K562 (cell line): ENCODE measurements at regions not wholly inside any gene's neighbourhood (a gene's known extent, or its start where the extent isn't known, plus 50 kb on each side); places are given as distances from the start of the nearest gene placed in this dataset.

Experiments used
- ATAC-seq: fragments of 200-7000 bp; cut with Tn5 transposase; 3 replicates; pipeline ENCODE4 v1.9.1; 2020; ENCODE audit warnings: moderate library complexity
- BruUV-seq: library from RNA; stranded (reverse); fragments of 400-500 nt; replicated peaks from 2 replicates; lab custom pipeline; 2021; lab: Mats Ljungman, UMichigan
- CTCF ChIA-PET: fragments of 300-600 bp; formaldehyde crosslinking; extraction: SDS; loops from one replicate; lab custom pipeline; 2021; ENCODE audit warnings: low intra/inter-chr PET ratio; lab: Yijun Ruan, JAX
- POLR2A ChIA-PET: fragments of 300-600, 350-650 bp; sonication (Branson Sonifier 250); formaldehyde crosslinking; extraction: SDS; loops from one replicate; lab custom pipeline; 2021; ENCODE audit warnings: antibody characterized with exemption, inconsistent platforms; lab: Yijun Ruan, JAX
- DNase-seq, 4 experiments: peaks; one replicate each; pipeline versions ENCODE4 v3.0.0 to v3.0.0-alpha.2; 2011 to 2018; ENCODE audit warnings: low spot score in 3 of 4, mixed read lengths in 3 of 4; ENCODE audit errors: extremely low read depth in 1 of 4
- FAIRE-seq: peaks from 2 replicates; lab custom pipeline; 2011; peaks lifted over from hg19 to GRCh38; lab: Jason Lieb, UNC
- H2AFZ ChIP-seq: 2 replicates; pipeline ENCODE4 v1.6.0; 2011; ENCODE audit warnings: low read depth, low read length, control low read depth, inconsistent platforms
- H3K27ac ChIP-seq: fragments of 200-600 bp; 3 replicates; pipeline ENCODE4 v1.8.0; 2011; ENCODE audit warnings: low read depth, mild to moderate bottlenecking, control low read depth, inconsistent platforms, low read length, moderate library complexity, mixed read lengths; ENCODE audit errors: extremely low read depth
- H3K27me3 ChIP-seq, 2 experiments: fragments of 300-600 bp in 1 of 2; 2 replicates in 1 of 2; 3 replicates in 1 of 2; pipeline versions ENCODE4 v1.6.0 to v1.8.0; 2011; ENCODE audit warnings: inconsistent platforms in 2 of 2, low read length in 2 of 2, mild to moderate bottlenecking in 1 of 2, mixed read lengths in 1 of 2, moderate library complexity in 1 of 2; ENCODE audit not compliant: control insufficient read depth in 2 of 2, insufficient read depth in 2 of 2
- H3K36me3 ChIP-seq: fragments of 300-600 bp; 3 replicates; pipeline ENCODE4 v1.8.0; 2011; ENCODE audit warnings: mild to moderate bottlenecking, low read length, inconsistent platforms; ENCODE audit not compliant: control insufficient read depth, insufficient read depth
- H3K4me1 ChIP-seq, 2 experiments: fragments of 200-600 bp in 1 of 2; replicated peaks in 1 of 2; 2 replicates in 1 of 2; 3 replicates in 1 of 2; pipeline versions ENCODE4 v1.5.1 to v1.8.0; 2011; ENCODE audit warnings: inconsistent platforms in 2 of 2, low read length in 2 of 2, mild to moderate bottlenecking in 1 of 2, mixed read lengths in 1 of 2, moderate library complexity in 1 of 2; ENCODE audit not compliant: control insufficient read depth in 2 of 2, insufficient read depth in 2 of 2
- H3K4me2 ChIP-seq: 2 replicates; pipeline ENCODE4 v1.6.1; 2011; ENCODE audit warnings: low read length, control low read depth, inconsistent platforms, mixed read lengths; ENCODE audit not compliant: insufficient read depth
- H3K4me3 ChIP-seq: fragments of 200-600 bp; sonication (generic), shearing (Covaris generic); 2 replicates; pipeline ENCODE4 v1.5.1; 2016; ENCODE audit warnings: control low read depth, inconsistent platforms
- H3K79me2 ChIP-seq: fragments of 200-600 bp; 3 replicates; pipeline ENCODE4 v1.8.0; 2011; ENCODE audit warnings: low read length, inconsistent platforms; ENCODE audit not compliant: control insufficient read depth, insufficient read depth
- H3K9ac ChIP-seq, 2 experiments: 2 replicates each; pipeline versions ENCODE4 v1.6.0 to v1.6.1; 2011; ENCODE audit warnings: low read depth in 2 of 2, low read length in 2 of 2, control low read depth in 1 of 2, inconsistent platforms in 1 of 2, mild to moderate bottlenecking in 1 of 2, mixed read lengths in 1 of 2; ENCODE audit not compliant: insufficient read depth in 1 of 2
- H3K9me1 ChIP-seq: one replicate; pipeline ENCODE4 v1.6.0; 2011; ENCODE audit warnings: inconsistent platforms, mild to moderate bottlenecking, low read length, moderate library complexity; ENCODE audit not compliant: control insufficient read depth, insufficient read depth
- H3K9me3 ChIP-seq: replicated peaks from 2 replicates; pipeline ENCODE4 v1.5.1; 2011; ENCODE audit warnings: low read depth, low read length, inconsistent platforms; ENCODE audit not compliant: control insufficient read depth, insufficient read depth
- H4K20me1 ChIP-seq: replicated peaks from 2 replicates; pipeline ENCODE4 v1.6.1; 2011; ENCODE audit warnings: low read length, inconsistent platforms, mixed read lengths; ENCODE audit not compliant: control insufficient read depth, insufficient read depth
- ARID1B ChIP-seq: fragments of 450-650 bp; IDR thresholded peaks from 2 replicates; pipeline ENCODE4 v1.6.1; 2016; ENCODE audit warnings: antibody characterized with exemption, mild to moderate bottlenecking, inconsistent platforms
- CBX1 ChIP-seq: sonication (generic); IDR thresholded peaks from 2 replicates; pipeline ENCODE4 v1.6.1; 2016; ENCODE audit warnings: antibody characterized with exemption, low read depth, mild to moderate bottlenecking
- FOXJ2 ChIP-seq: fragments of 200-800 bp; sonication (Bioruptor generic); IDR thresholded peaks from 2 replicates; pipeline ENCODE4 v1.6.1; 2016; ENCODE audit warnings: missing genetic modification characterization, missing compliant biosample characterization
- IRF2 ChIP-seq: sonication (generic); formaldehyde crosslinking; IDR thresholded peaks from 2 replicates; pipeline ENCODE4 v1.8.1; 2022; ENCODE audit warnings: mild to moderate bottlenecking, missing genetic modification reagents
- KLF16 ChIP-seq: IDR thresholded peaks from 2 replicates; pipeline ENCODE4 v1.6.1; 2016; ENCODE audit warnings: antibody characterized with exemption
- MYNN ChIP-seq, 2 experiments: sonication (generic); formaldehyde crosslinking in 1 of 2; IDR thresholded peaks; 2 replicates each; pipeline versions ENCODE4 v1.5.0 to v1.6.1; 2016 to 2020; ENCODE audit warnings: antibody characterized with exemption in 1 of 2, missing genetic modification reagents in 1 of 2
- THRAP3 ChIP-seq: fragments of 450-650 bp; IDR thresholded peaks from 2 replicates; pipeline ENCODE4 v1.6.1; 2016; ENCODE audit warnings: mild to moderate bottlenecking, inconsistent platforms, borderline replicate concordance
- ZFPM2 ChIP-seq: fragments of 250-450 bp; sonication (Bioruptor Pico); IDR thresholded peaks from 2 replicates; pipeline ENCODE4 v1.5.1; 2022; ENCODE audit warnings: mild to moderate bottlenecking
- WGBS: fragments of 100-300 bp; shearing (Covaris generic); methylation state at CpG from one replicate; pipeline ENCODE4 v1.1.6; 2016; ENCODE audit warnings: low coverage, mixed read lengths; ENCODE audit not compliant: insufficient coverage; ENCODE audit errors: missing lambda C conversion rate; 5-methylcytosine and 5-hydroxymethylcytosine counted together
- in situ Hi-C: fragments of 300-500 bp; cut with MboI; formaldehyde crosslinking; loops from 4 replicates; pipeline ENCODE4 v1.15.0; 2018; ENCODE audit warnings: inconsistent platforms, mixed read lengths
- intact Hi-C: fragments of 100-400 bp; cut with micrococcal nuclease; formaldehyde crosslinking; loops from 2 replicates; pipeline ENCODE4 v1.14.2; 2022
- TF ChIP-seq, protein P1 (sequence below): fragments of 450-650 bp; IDR thresholded peaks from 2 replicates; pipeline ENCODE4 v1.6.1; 2018; ENCODE audit warnings: mild to moderate bottlenecking, low read depth; ENCODE audit not compliant: partially characterized antibody
- TF ChIP-seq, protein P2 (sequence below): sonication (generic); formaldehyde crosslinking; IDR thresholded peaks from 2 replicates; pipeline ENCODE4 v1.8.0; 2022; ENCODE audit warnings: mild to moderate bottlenecking, missing genetic modification reagents, borderline replicate concordance

DNA sequence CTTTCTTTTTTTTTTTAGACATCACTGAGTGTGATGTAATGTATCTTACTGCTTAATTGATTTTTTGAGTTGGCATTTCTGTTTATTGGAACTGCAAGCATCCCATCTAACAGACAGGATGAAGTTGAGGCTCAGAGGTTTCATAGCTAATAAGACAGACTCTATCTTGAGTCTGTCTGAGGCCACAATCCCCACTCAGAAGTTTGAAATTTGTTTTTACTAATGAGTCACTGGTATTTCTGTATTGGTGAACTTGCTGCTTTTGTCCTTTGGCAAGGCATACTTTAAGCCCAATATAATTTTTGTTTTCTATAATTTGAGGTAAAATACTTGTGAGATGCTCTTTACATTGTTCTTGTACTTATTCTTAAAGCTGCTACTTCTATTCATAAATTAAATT lies 491.2 kb downstream of the PSAT1 start (continued):
- TF ChIP-seq, protein P1, sequence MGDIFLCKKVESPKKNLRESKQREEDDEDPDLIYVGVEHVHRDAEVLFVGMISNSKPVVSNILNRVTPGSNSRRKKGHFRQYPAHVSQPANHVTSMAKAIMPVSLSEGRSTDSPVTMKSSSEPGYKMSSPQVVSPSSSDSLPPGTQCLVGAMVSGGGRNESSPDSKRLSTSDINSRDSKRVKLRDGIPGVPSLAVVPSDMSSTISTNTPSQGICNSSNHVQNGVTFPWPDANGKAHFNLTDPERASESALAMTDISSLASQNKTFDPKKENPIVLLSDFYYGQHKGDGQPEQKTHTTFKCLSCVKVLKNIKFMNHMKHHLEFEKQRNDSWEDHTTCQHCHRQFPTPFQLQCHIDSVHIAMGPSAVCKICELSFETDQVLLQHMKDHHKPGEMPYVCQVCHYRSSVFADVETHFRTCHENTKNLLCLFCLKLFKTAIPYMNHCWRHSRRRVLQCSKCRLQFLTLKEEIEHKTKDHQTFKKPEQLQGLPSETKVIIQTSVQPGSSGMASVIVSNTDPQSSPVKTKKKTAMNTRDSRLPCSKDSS: no peak
- no peak for TF ChIP-seq CBX1
- TF ChIP-seq, protein P2, sequence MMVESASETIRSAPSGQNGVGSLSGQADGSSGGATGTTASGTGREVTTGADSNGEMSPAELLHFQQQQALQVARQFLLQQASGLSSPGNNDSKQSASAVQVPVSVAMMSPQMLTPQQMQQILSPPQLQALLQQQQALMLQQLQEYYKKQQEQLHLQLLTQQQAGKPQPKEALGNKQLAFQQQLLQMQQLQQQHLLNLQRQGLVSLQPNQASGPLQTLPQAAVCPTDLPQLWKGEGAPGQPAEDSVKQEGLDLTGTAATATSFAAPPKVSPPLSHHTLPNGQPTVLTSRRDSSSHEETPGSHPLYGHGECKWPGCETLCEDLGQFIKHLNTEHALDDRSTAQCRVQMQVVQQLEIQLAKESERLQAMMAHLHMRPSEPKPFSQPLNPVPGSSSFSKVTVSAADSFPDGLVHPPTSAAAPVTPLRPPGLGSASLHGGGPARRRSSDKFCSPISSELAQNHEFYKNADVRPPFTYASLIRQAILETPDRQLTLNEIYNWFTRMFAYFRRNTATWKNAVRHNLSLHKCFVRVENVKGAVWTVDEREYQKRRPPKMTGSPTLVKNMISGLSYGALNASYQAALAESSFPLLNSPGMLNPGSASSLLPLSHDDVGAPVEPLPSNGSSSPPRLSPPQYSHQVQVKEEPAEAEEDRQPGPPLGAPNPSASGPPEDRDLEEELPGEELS (CRISPR knock-in tag): no peak
- no peak for TF ChIP-seq IRF2
- no peak for TF ChIP-seq ARID1B
- TF ChIP-seq KLF16: no peak
- no peak for TF ChIP-seq MYNN (IDR thresholded peaks at IDR 0.05)
- no peak for TF ChIP-seq MYNN (CRISPR knock-in tag; IDR thresholded peaks at IDR 0.05)
- no peak for TF ChIP-seq FOXJ2
- TF ChIP-seq, all 486 proteins: peak for 0

DNA sequence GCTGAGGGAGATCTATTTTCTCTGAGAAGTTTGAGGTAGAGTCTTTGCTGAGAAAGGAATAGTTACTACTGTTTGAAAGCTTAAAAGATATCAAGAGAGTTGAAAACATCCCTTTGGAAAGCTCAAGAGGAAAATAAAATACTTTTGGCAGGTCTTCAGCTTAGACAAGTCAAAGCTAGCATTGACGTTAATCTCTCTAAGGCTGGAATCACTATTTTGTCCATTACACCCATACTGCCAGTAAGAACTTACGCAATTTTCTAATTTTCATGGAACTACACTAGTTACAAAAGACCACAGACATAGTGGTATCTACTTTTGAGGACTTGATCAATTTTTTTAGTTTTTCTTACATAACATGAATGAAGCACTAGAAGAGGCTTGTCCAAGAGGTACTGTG lies 494.9 kb downstream of the PSAT1 start:
- no peak overlapping the region for H3K27ac ChIP-seq
- no peaks in the 10 kb centered on the region for H3K27me3 ChIP-seq
- no peak overlapping the region for H3K4me3 ChIP-seq
- no peak overlapping the region for H3K4me2 ChIP-seq
- no peak overlapping the region for H2AFZ ChIP-seq
- ATAC-seq (no peak), DNase-seq (no peak), FAIRE-seq (no peak)
- H3K9ac ChIP-seq: no peak overlapping the region
- no peaks in the 10 kb centered on the region for H3K9me1 ChIP-seq
- H3K79me2 ChIP-seq: no peaks in the 10 kb centered on the region
- H3K9me3 ChIP-seq: no peaks in the 10 kb centered on the region
- no TSS peak for BruUV-seq
- H3K36me3 ChIP-seq: no peaks in the 10 kb centered on the region
- in situ Hi-C loops: no loop called here
- ChIA-PET CTCF (no interaction called here), POLR2A (no interaction called here)
- no peaks in the 10 kb centered on the region for H4K20me1 ChIP-seq
- 5% methylated on average over 2 of the region's 2 CpGs for WGBS
- TF ChIP-seq THRAP3: no peak
- no peak for TF ChIP-seq ZFPM2 (CRISPR knock-in tag)
- intact Hi-C loops: no loop called here
- no peaks in the 10 kb centered on the region for H3K4me1 ChIP-seq
